ENCODE measurements at regions not wholly inside any gene's neighbourhood (a gene's known extent, or its start where the extent isn't known, plus 50 kb on each side); places are given as distances from the start of the nearest gene placed in this dataset.

GRCh38 chr6:165045631-165046030, 263.8 kb downstream of the C6orf118 start:
- Histone ChIP-seq H3K27ac (no peak overlapping the region), H3K4me1 (no peaks in the 10 kb centered on the region), H3K36me3 (no peaks in the 10 kb centered on the region), H3K9me3 (peaks cover 0 to 5% of the 10 kb centered on the region in 2 donors), H3K27me3 (no peaks in the 10 kb centered on the region), H3K4me3 (no peak overlapping the region)
- in situ Hi-C loops (cut with MboI; ENCODE audit: low pct_ligation_motif_present in 1 of 4, low pct_unique_long_range_greater_than_20kb in 1 of 4, low sequenced_read_pairs in 3 of 4) = no loop called here
- no peak for DNase-seq
- WGBS, 2 donors (ENCODE audit: low coverage in 1 of 2) = 61 to 63% methylated on average over 2 of the region's 2 CpGs
- TF ChIP-seq POLR2AphosphoS5 (IDR thresholded peaks at IDR 0.05) = no peak
- no peak for TF ChIP-seq POLR2A (IDR thresholded peaks at IDR 0.05)
- TF ChIP-seq EP300 (IDR thresholded peaks at IDR 0.05; ENCODE audit: low read depth) = no peak
- no peak for TF ChIP-seq CTCF (IDR thresholded peaks at IDR 0.05)
- intact Hi-C loops (cut with DNase I; ENCODE audit: low total_unique reads) = no loop called here

- WGBS, 2 donors (ENCODE audit: low coverage in 1 of 2) = 98 to 100% methylated on average over 2 of the region's 2 CpGs
- Histone ChIP-seq H3K4me1 (no peaks in the 10 kb centered on the region), H3K27ac (no peak overlapping the region), H3K4me3 (no peak overlapping the region), H3K27me3 (no peaks in the 10 kb centered on the region), H3K36me3 (no peaks in the 10 kb centered on the region), H3K9me3 (peaks cover 0 to 7% of the 10 kb centered on the region in 2 donors)
- in situ Hi-C loops (cut with MboI; ENCODE audit: low pct_ligation_motif_present in 1 of 4, low pct_unique_long_range_greater_than_20kb in 1 of 4, low sequenced_read_pairs in 3 of 4) (no loop called here), intact Hi-C loops (cut with DNase I; ENCODE audit: low total_unique reads) (no loop called here)
- no peak for TF ChIP-seq EP300 (IDR thresholded peaks at IDR 0.05; ENCODE audit: low read depth)
- TF ChIP-seq POLR2A (IDR thresholded peaks at IDR 0.05) = no peak
- TF ChIP-seq CTCF (IDR thresholded peaks at IDR 0.05) = no peak
- no peak for TF ChIP-seq POLR2AphosphoS5 (IDR thresholded peaks at IDR 0.05)
- no peak for DNase-seq
Observed at GRCh38 chr6:165042912-165043311, 266.5 kb downstream of the C6orf118 start.

GRCh38 chr6:165040440-165040839, 269.0 kb downstream of the C6orf118 start:
- intact Hi-C loops (cut with DNase I; ENCODE audit: low total_unique reads) = no loop called here
- in situ Hi-C loops (cut with MboI; ENCODE audit: low pct_ligation_motif_present in 1 of 4, low pct_unique_long_range_greater_than_20kb in 1 of 4, low sequenced_read_pairs in 3 of 4) = no loop called here
- Histone ChIP-seq H3K27me3 (no peaks in the 10 kb centered on the region), H3K4me1 (no peaks in the 10 kb centered on the region), H3K4me3 (no peak overlapping the region), H3K27ac (no peak overlapping the region), H3K9me3 (peaks cover 0 to 7% of the 10 kb centered on the region in 2 donors), H3K36me3 (no peaks in the 10 kb centered on the region)
- no peak for TF ChIP-seq CTCF (IDR thresholded peaks at IDR 0.05)
- no peak for TF ChIP-seq POLR2AphosphoS5 (IDR thresholded peaks at IDR 0.05)
- TF ChIP-seq POLR2A (IDR thresholded peaks at IDR 0.05) = no peak
- TF ChIP-seq EP300 (IDR thresholded peaks at IDR 0.05; ENCODE audit: low read depth) = no peak
- 77 to 83% methylated on average over 1 of the region's 1 CpG for WGBS, 2 donors (ENCODE audit: low coverage in 1 of 2)
- no peak for DNase-seq

- Histone ChIP-seq H3K36me3 (no peaks in the 10 kb centered on the region), H3K4me3 (no peak overlapping the region), H3K4me1 (no peaks in the 10 kb centered on the region), H3K27me3 (no peaks in the 10 kb centered on the region), H3K27ac (no peak overlapping the region), H3K9me3 (no peaks in the 10 kb centered on the region)
- no peak for DNase-seq
- in situ Hi-C loops (cut with MboI; ENCODE audit: low pct_ligation_motif_present in 1 of 4, low pct_unique_long_range_greater_than_20kb in 1 of 4, low sequenced_read_pairs in 3 of 4) = no loop called here
- WGBS, 2 donors (ENCODE audit: low coverage in 1 of 2) = 33 to 48% methylated on average over 4 of the region's 4 CpGs
- TF ChIP-seq POLR2A (IDR thresholded peaks at IDR 0.05) (no peak), CTCF (IDR thresholded peaks at IDR 0.05) (no peak), POLR2AphosphoS5 (IDR thresholded peaks at IDR 0.05) (no peak), EP300 (IDR thresholded peaks at IDR 0.05; ENCODE audit: low read depth) (no peak)
- intact Hi-C loops (cut with DNase I; ENCODE audit: low total_unique reads) = no loop called here
Observed at GRCh38 chr6:165034271-165034741, 275.1 kb downstream of the C6orf118 start.
